Mammary epithelial cell (primary cell): ENCODE measurements at regions not wholly inside any gene's neighbourhood (a gene's known extent, or its start where the extent isn't known, plus 50 kb on each side); places are given as distances from the start of the nearest gene placed in this dataset.
"Not testable (repeated sequence)": the region's sequence is repeated elsewhere in the genome, so short reads cannot be mapped to it uniquely, and the experiment has no call there.

ENCODE experiments used
- CTCF ChIP-seq, 2 donors: IDR thresholded peaks in 1 of 2; conservative IDR thresholded peaks in 1 of 2; 2 replicates each; pipeline ENCODE4 v1.5.1; 2011 to 2012; ENCODE audit warnings: inconsistent platforms in 2 of 2, low read length in 2 of 2, mild to moderate bottlenecking in 2 of 2, control low read depth in 1 of 2, low read depth in 1 of 2; ENCODE audit not compliant: insufficient read depth in 1 of 2; ENCODE audit errors: extremely low read depth in 1 of 2
- EZH2 ChIP-seq: IDR thresholded peaks from 2 replicates; pipeline ENCODE4 v1.6.1; 2012; ENCODE audit warnings: low read length, inconsistent platforms, borderline replicate concordance

- TF ChIP-seq CTCF (conservative IDR thresholded peaks at IDR 0.05 in 1 of 2, IDR thresholded peaks at IDR 0.05 in 1 of 2; ENCODE audit: extremely low read depth in 1 of 2, insufficient read depth in 1 of 2, low read depth in 1 of 2, low read length in 2 of 2); EZH2: not testable (repeated sequence)
These were observed 89.0 kb upstream of the VSTM2A start for GRCh38 chr7:54453168-54453567.
